ENCODE measurements at regions not wholly inside any gene's neighbourhood (a gene's known extent, or its start where the extent isn't known, plus 50 kb on each side); places are given as distances from the start of the nearest gene placed in this dataset.

DNA sequence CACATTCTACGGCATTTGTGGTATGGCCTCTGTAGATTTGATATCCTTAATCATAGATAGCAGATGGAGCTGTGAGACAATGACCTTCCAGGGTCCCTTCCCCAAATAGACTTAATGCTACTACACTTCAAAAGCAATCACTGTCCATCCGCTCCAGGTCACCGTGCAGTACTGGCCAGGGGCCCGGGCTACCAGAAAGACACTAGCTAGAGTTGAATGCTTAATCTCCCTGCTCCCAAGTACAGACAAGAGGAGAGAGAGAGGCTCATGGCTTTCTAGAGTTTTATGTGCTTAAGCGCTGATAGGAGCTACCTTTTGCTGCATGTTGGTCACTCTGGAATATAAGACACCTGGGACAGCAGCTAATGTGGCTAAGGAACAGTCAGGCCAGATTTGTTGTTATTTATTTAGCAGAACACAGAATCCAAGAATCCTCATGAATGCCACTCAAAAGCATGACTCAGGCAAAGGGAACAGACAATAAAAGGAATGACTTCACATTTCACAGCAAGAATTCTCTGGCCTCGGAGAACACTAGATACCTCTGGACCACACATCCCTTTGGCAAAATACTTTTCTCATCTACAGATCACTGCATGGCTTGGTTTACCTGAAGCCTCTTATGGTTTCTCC, 165.0 kb downstream of the LACC1 start:
- TF ChIP-seq SIN3A (IDR thresholded peaks at IDR 0.05; ENCODE audit: borderline replicate concordance, insufficient read depth, low read length) (no peak), POLR2AphosphoS5 (IDR thresholded peaks at IDR 0.05; ENCODE audit: low read depth, low read length) (no peak), FOXP2 (optimal IDR thresholded peaks at IDR 0.05; ENCODE audit: borderline replicate concordance, extremely low read depth, extremely low read length, insufficient read depth) (no peak), TAF1 (IDR thresholded peaks at IDR 0.05; ENCODE audit: borderline replicate concordance, insufficient read depth, low read length) (no peak)
- TF ChIP-seq, protein P1, sequence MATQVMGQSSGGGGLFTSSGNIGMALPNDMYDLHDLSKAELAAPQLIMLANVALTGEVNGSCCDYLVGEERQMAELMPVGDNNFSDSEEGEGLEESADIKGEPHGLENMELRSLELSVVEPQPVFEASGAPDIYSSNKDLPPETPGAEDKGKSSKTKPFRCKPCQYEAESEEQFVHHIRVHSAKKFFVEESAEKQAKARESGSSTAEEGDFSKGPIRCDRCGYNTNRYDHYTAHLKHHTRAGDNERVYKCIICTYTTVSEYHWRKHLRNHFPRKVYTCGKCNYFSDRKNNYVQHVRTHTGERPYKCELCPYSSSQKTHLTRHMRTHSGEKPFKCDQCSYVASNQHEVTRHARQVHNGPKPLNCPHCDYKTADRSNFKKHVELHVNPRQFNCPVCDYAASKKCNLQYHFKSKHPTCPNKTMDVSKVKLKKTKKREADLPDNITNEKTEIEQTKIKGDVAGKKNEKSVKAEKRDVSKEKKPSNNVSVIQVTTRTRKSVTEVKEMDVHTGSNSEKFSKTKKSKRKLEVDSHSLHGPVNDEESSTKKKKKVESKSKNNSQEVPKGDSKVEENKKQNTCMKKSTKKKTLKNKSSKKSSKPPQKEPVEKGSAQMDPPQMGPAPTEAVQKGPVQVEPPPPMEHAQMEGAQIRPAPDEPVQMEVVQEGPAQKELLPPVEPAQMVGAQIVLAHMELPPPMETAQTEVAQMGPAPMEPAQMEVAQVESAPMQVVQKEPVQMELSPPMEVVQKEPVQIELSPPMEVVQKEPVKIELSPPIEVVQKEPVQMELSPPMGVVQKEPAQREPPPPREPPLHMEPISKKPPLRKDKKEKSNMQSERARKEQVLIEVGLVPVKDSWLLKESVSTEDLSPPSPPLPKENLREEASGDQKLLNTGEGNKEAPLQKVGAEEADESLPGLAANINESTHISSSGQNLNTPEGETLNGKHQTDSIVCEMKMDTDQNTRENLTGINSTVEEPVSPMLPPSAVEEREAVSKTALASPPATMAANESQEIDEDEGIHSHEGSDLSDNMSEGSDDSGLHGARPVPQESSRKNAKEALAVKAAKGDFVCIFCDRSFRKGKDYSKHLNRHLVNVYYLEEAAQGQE (IDR thresholded peaks at IDR 0.05; ENCODE audit: insufficient read depth in 1 of 2, low read depth in 2 of 2, low read length in 2 of 2) = no peak

Data from PFSK-1 (cell line).